Activated CD8-positive, alpha-beta memory T cell treated with anti-CD3 and anti-CD28 coated beads, Interleukin-2, amount 50 U/mL, for 24 hours (primary cell): ENCODE measurements at regions not wholly inside any gene's neighbourhood (a gene's known extent, or its start where the extent isn't known, plus 50 kb on each side); places are given as distances from the start of the nearest gene placed in this dataset.

Experiments used
- DNase-seq: peaks from one replicate; pipeline ENCODE4 v3.0.0-alpha.2; 2020; ENCODE audit errors: extremely low read depth

- no peak for DNase-seq
Measured at GRCh38 chr11:115901069-115901468, 396.9 kb upstream of the CADM1 start.

GRCh38 chr11:115900111-115900510, 395.9 kb upstream of the CADM1 start:
- DNase-seq: no peak

GRCh38 chr11:115897707-115898106, 393.5 kb upstream of the CADM1 start:
- DNase-seq: no peak

- no peak for DNase-seq
Measured at GRCh38 chr11:115896084-115896483, 391.9 kb upstream of the CADM1 start.

- DNase-seq: no peak
Measured at GRCh38 chr11:115895594-115895993, 391.4 kb upstream of the CADM1 start.

- DNase-seq: no peak
Measured at GRCh38 chr11:115894176-115894575, 390.0 kb upstream of the CADM1 start.

- DNase-seq: no peak
Measured at GRCh38 chr11:115893461-115894099, 389.4 kb upstream of the CADM1 start.

- no peak for DNase-seq
Measured at GRCh38 chr11:115892016-115892415, 387.8 kb upstream of the CADM1 start.

- no peak for DNase-seq
Measured at GRCh38 chr11:115891581-115891980, 387.4 kb upstream of the CADM1 start.

GRCh38 chr11:115890500-115890899, 386.3 kb upstream of the CADM1 start:
- no peak for DNase-seq

GRCh38 chr11:115889712-115890111, 385.5 kb upstream of the CADM1 start:
- no peak for DNase-seq

GRCh38 chr11:115887727-115888126, 383.5 kb upstream of the CADM1 start:
- no peak for DNase-seq

GRCh38 chr11:115887316-115887715, 383.1 kb upstream of the CADM1 start:
- DNase-seq: no peak

GRCh38 chr11:115886422-115886733, 382.2 kb upstream of the CADM1 start:
- no peak for DNase-seq

- no peak for DNase-seq
Measured at GRCh38 chr11:115885535-115886421, 381.6 kb upstream of the CADM1 start.

- DNase-seq: no peak
Measured at GRCh38 chr11:115884800-115885534, 380.8 kb upstream of the CADM1 start.

GRCh38 chr11:115874843-115875242, 370.6 kb upstream of the CADM1 start:
- DNase-seq: no peak

GRCh38 chr11:115873813-115874212, 369.6 kb upstream of the CADM1 start:
- no peak for DNase-seq

- DNase-seq: no peak
Measured at GRCh38 chr11:115872416-115872815, 368.2 kb upstream of the CADM1 start.

- DNase-seq: no peak
Measured at GRCh38 chr11:115871161-115871760, 367.0 kb upstream of the CADM1 start.

GRCh38 chr11:115869780-115870431, 365.7 kb upstream of the CADM1 start:
- DNase-seq: no peak

- DNase-seq: no peak
Measured at GRCh38 chr11:115869131-115869530, 364.9 kb upstream of the CADM1 start.
